A549 (cell line): ENCODE measurements at regions not wholly inside any gene's neighbourhood (a gene's known extent, or its start where the extent isn't known, plus 50 kb on each side); places are given as distances from the start of the nearest gene placed in this dataset.

Source experiments
- ATAC-seq, 2 experiments: fragments of 200-7000 bp in 1 of 2; fragments of >200 bp in 1 of 2; cut with Nextera tagmentation in 1 of 2; cut with Tn5 transposase in 1 of 2; 3 replicates each; pipeline versions ENCODE4 v1.8.0 to v1.9.1; 2018 to 2020; ENCODE audit warnings: mild to moderate bottlenecking in 1 of 2, moderate library complexity in 1 of 2
- CTCF ChIA-PET: fragments of 300-600 bp; sonication (Branson Sonifier 250); formaldehyde crosslinking; extraction: SDS; loops from one replicate; lab custom pipeline; 2021; ENCODE audit warnings: antibody characterized with exemption, inconsistent platforms; lab: Yijun Ruan, JAX
- POLR2A ChIA-PET: fragments of 350-600 bp; formaldehyde crosslinking; extraction: SDS; loops from one replicate; lab custom pipeline; 2021; ENCODE audit warnings: antibody characterized with exemption, inconsistent platforms; lab: Yijun Ruan, JAX
- DNase-seq, 2 experiments: peaks; one replicate each; pipeline versions ENCODE4 v3.0.0 to v3.0.0-alpha.2; 2011 to 2016; ENCODE audit warnings: low read depth in 1 of 2, low spot score in 1 of 2
- FAIRE-seq: peaks from 2 replicates; lab custom pipeline; 2011; peaks lifted over from hg19 to GRCh38; lab: Jason Lieb, UNC
- H3K27ac ChIP-seq, 2 experiments: fragments of >200 bp; sonication (Bioruptor Twin); formaldehyde crosslinking; 3 replicates each; pipeline ENCODE4 v1.5.1; 2016 to 2017
- H3K4me1 ChIP-seq: fragments of >200 bp; sonication (Bioruptor Twin); formaldehyde crosslinking; 3 replicates; pipeline ENCODE4 v1.6.1; 2016
- H3K4me2 ChIP-seq: fragments of >200 bp; sonication (Bioruptor Twin); formaldehyde crosslinking; 3 replicates; pipeline ENCODE4 v1.6.1; 2016
- H3K4me3 ChIP-seq: fragments of >200 bp; sonication (Bioruptor Twin); formaldehyde crosslinking; 3 replicates; pipeline ENCODE4 v1.5.1; 2016
- H3K9me3 ChIP-seq: fragments of >200 bp; sonication (Bioruptor Twin); formaldehyde crosslinking; 3 replicates; pipeline ENCODE4 v1.6.1; 2016
- BHLHE40 ChIP-seq: IDR thresholded peaks from 2 replicates; pipeline ENCODE4 v1.6.1; 2012; ENCODE audit warnings: low read depth, low read length, inconsistent platforms
- CBX2 ChIP-seq: fragments of 200-600 bp; sonication (generic); IDR thresholded peaks from 2 replicates; pipeline ENCODE4 v1.6.1; 2016; ENCODE audit warnings: low read depth, mild to moderate bottlenecking, borderline replicate concordance
- CHD2 ChIP-seq: fragments of 150-350 bp; IDR thresholded peaks from 2 replicates; pipeline ENCODE4 v1.6.1; 2014; ENCODE audit warnings: low read length; ENCODE audit not compliant: partially characterized antibody
- EHF ChIP-seq: fragments of 250-450 bp; sonication (Bioruptor Pico); IDR thresholded peaks from 2 replicates; pipeline ENCODE4 v1.5.0; 2020; ENCODE audit warnings: mild to moderate bottlenecking
- EHMT2 ChIP-seq: fragments of 200-600 bp; sonication (generic); IDR thresholded peaks from 2 replicates; pipeline ENCODE4 v1.6.1; 2016; ENCODE audit warnings: antibody characterized with exemption, low read depth, mild to moderate bottlenecking, moderate library complexity
- FOSB ChIP-seq: fragments of 250-450 bp; sonication (Bioruptor Pico); IDR thresholded peaks from 2 replicates; pipeline ENCODE4 v1.5.0; 2020; ENCODE audit warnings: mild to moderate bottlenecking, moderate library complexity
- FOSL2 ChIP-seq, 2 experiments: fragments of 450-650 bp in 1 of 2; fragments of >200 bp in 1 of 2; sonication (Bioruptor Twin) in 1 of 2; formaldehyde crosslinking; IDR thresholded peaks; 2 replicates each; pipeline versions ENCODE4 v1.5.0 to v1.6.1; 2016 to 2020; ENCODE audit warnings: mild to moderate bottlenecking in 1 of 2, moderate library complexity in 1 of 2
- FOXS1 ChIP-seq: fragments of 250-450 bp; sonication (Bioruptor Pico); IDR thresholded peaks from 2 replicates; pipeline ENCODE4 v1.5.0; 2020; ENCODE audit warnings: mild to moderate bottlenecking, moderate library complexity
- GATA3 ChIP-seq: IDR thresholded peaks from 2 replicates; pipeline ENCODE4 v1.6.1; 2012; ENCODE audit warnings: borderline replicate concordance
- HOXA7 ChIP-seq: fragments of 250-450 bp; sonication (Bioruptor Pico); IDR thresholded peaks from 2 replicates; pipeline ENCODE4 v1.5.0; 2020; ENCODE audit warnings: mild to moderate bottlenecking, moderate library complexity
- JUNB ChIP-seq: fragments of >200 bp; sonication (Bioruptor Twin); formaldehyde crosslinking; IDR thresholded peaks from 2 replicates; pipeline ENCODE4 v1.6.1; 2016
- KDM1A ChIP-seq: fragments of 200-600 bp; sonication (generic); IDR thresholded peaks from 2 replicates; pipeline ENCODE4 v1.6.1; 2016; ENCODE audit warnings: low read depth, mild to moderate bottlenecking
- KDM5A ChIP-seq: fragments of 200-600 bp; sonication (generic); IDR thresholded peaks from 2 replicates; pipeline ENCODE4 v1.6.1; 2016; ENCODE audit warnings: antibody characterized with exemption, mild to moderate bottlenecking
- MAFK ChIP-seq: fragments of 450-650 bp; IDR thresholded peaks from 2 replicates; pipeline ENCODE4 v1.6.1; 2014; ENCODE audit not compliant: partially characterized antibody
- NFE2L2 ChIP-seq: fragments of 150-350 bp; conservative IDR thresholded peaks from 2 replicates; pipeline ENCODE4 v1.6.1; 2014; ENCODE audit warnings: low read length
- NPAS2 ChIP-seq: fragments of 250-450 bp; sonication (Bioruptor Pico); IDR thresholded peaks from 2 replicates; pipeline ENCODE4 v1.8.0; 2022; ENCODE audit warnings: mild to moderate bottlenecking, moderate library complexity, borderline replicate concordance
- NR3C1 ChIP-seq: fragments of >200 bp; sonication (Bioruptor Twin); formaldehyde crosslinking; IDR thresholded peaks from 3 replicates; pipeline ENCODE4 v1.6.1; 2017
- PHF8 ChIP-seq: fragments of 200-600 bp; sonication (generic); IDR thresholded peaks from 2 replicates; pipeline ENCODE4 v1.6.1; 2016; ENCODE audit warnings: low read depth, mild to moderate bottlenecking, antibody characterized with exemption, moderate library complexity, borderline replicate concordance
- POLR2AphosphoS2 ChIP-seq: conservative IDR thresholded peaks from 2 replicates; pipeline ENCODE4 v1.6.1; 2012; ENCODE audit warnings: low read length, improper control_type of control experiment, inconsistent platforms
- RARB ChIP-seq: fragments of 250-450 bp; sonication (Bioruptor Pico); IDR thresholded peaks from 2 replicates; pipeline ENCODE4 v1.8.0; 2021; ENCODE audit warnings: mild to moderate bottlenecking, moderate library complexity
- RCOR1 ChIP-seq: fragments of 150-350 bp; IDR thresholded peaks from 2 replicates; pipeline ENCODE4 v1.6.1; 2014; ENCODE audit warnings: antibody characterized with exemption, low read length, low read depth
- RFX5 ChIP-seq: fragments of 450-650 bp; IDR thresholded peaks from 2 replicates; pipeline ENCODE4 v1.7.1; 2014; ENCODE audit warnings: antibody characterized with exemption, mild to moderate bottlenecking, moderate library complexity
- TFCP2L1 ChIP-seq: fragments of 250-450 bp; sonication (Bioruptor Pico); IDR thresholded peaks from 2 replicates; pipeline ENCODE4 v1.5.0; 2021; ENCODE audit warnings: mild to moderate bottlenecking
- ZFP36 ChIP-seq: fragments of 450-650 bp; IDR thresholded peaks from 2 replicates; pipeline ENCODE4 v1.6.1; 2014; ENCODE audit warnings: borderline replicate concordance; ENCODE audit not compliant: partially characterized antibody
- ZSCAN20 ChIP-seq: fragments of 250-450 bp; sonication (Bioruptor Pico); IDR thresholded peaks from 2 replicates; pipeline ENCODE4 v1.8.0; 2022; ENCODE audit warnings: mild to moderate bottlenecking, moderate library complexity
- WGBS: methylation state at CpG from one replicate; pipeline ENCODE4 v1.1.6; 2017; ENCODE audit errors: missing lambda C conversion rate; 5-methylcytosine and 5-hydroxymethylcytosine counted together
- TF ChIP-seq, protein P1 (sequence below): IDR thresholded peaks from 2 replicates; pipeline ENCODE4 v1.6.1; 2012
- TF ChIP-seq, protein P2 (sequence below): IDR thresholded peaks from 2 replicates; pipeline ENCODE4 v1.6.1; 2012
- TF ChIP-seq, protein P3 (sequence below): fragments of >200 bp; sonication (Bioruptor Twin); formaldehyde crosslinking; IDR thresholded peaks from 3 replicates; pipeline ENCODE4 v1.5.1; 2016
- TF ChIP-seq, protein P4 (sequence below): fragments of >200 bp; sonication (Bioruptor Twin); formaldehyde crosslinking; IDR thresholded peaks from 3 replicates; pipeline ENCODE4 v1.6.1; 2016
- TF ChIP-seq, protein P5 (sequence below): fragments of 250-450 bp; sonication (Bioruptor Pico); IDR thresholded peaks from 2 replicates; pipeline ENCODE4 v1.5.0; 2020; ENCODE audit warnings: low read depth, mild to moderate bottlenecking, moderate library complexity

DNA sequence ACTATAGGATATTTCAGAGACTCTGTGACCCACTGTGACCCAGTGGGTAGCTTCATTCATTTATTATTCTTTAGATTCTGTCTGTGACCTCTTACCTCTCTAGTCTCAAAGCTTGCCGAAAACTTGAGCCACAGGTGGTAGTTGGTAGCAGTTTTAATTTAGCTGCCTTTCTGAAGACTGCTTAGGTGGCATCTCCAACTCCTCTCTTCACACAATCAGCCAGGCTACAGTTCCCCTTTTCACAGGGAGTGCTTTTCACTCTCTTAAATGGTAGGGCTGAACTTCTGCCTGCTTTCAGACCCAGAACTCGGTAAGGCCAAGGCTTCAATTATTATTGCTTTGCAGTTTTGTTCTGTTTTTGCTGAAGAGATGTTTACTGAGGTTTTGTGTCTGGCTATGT, 349.6 kb downstream of the ARL6IP6 start:
- Histone ChIP-seq H3K27ac (no peak overlapping the region), H3K4me1 (no peaks in the 10 kb centered on the region), H3K9me3 (no peaks in the 10 kb centered on the region), H3K4me2 (no peak overlapping the region), H3K4me3 (no peak overlapping the region)
- ATAC-seq: no peak
- POLR2A ChIA-PET: no interaction called here
- no peak for FAIRE-seq
- DNase-seq: no peak
- WGBS: 55% methylated on average over 2 of the region's 2 CpGs
- TF ChIP-seq FOSB (no peak), CHD2 (no peak), ZSCAN20 (CRISPR knock-in tag) (no peak), KDM5A (no peak), FOSL2 (IDR thresholded peaks at IDR 0.05) (no peak), FOSL2 (CRISPR knock-in tag; IDR thresholded peaks at IDR 0.05) (no peak), JUNB (no peak), RARB (CRISPR knock-in tag) (no peak), MAFK (no peak), NFE2L2 (no peak), HOXA7 (CRISPR knock-in tag) (no peak), FOXS1 (CRISPR knock-in tag) (no peak), TFCP2L1 (no peak), EHF (no peak), RFX5 (no peak), RCOR1 (no peak), POLR2AphosphoS2 (no peak), PHF8 (no peak)
- TF ChIP-seq, protein P1, sequence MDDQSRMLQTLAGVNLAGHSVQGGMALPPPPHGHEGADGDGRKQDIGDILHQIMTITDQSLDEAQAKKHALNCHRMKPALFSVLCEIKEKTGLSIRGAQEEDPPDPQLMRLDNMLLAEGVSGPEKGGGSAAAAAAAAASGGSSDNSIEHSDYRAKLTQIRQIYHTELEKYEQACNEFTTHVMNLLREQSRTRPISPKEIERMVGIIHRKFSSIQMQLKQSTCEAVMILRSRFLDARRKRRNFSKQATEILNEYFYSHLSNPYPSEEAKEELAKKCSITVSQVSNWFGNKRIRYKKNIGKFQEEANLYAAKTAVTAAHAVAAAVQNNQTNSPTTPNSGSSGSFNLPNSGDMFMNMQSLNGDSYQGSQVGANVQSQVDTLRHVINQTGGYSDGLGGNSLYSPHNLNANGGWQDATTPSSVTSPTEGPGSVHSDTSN: no peak
- TF ChIP-seq, protein P2, sequence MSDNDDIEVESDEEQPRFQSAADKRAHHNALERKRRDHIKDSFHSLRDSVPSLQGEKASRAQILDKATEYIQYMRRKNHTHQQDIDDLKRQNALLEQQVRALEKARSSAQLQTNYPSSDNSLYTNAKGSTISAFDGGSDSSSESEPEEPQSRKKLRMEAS: no peak
- TF ChIP-seq, all 56 proteins: peak for 0
- CTCF ChIA-PET: no interaction called here

DNA sequence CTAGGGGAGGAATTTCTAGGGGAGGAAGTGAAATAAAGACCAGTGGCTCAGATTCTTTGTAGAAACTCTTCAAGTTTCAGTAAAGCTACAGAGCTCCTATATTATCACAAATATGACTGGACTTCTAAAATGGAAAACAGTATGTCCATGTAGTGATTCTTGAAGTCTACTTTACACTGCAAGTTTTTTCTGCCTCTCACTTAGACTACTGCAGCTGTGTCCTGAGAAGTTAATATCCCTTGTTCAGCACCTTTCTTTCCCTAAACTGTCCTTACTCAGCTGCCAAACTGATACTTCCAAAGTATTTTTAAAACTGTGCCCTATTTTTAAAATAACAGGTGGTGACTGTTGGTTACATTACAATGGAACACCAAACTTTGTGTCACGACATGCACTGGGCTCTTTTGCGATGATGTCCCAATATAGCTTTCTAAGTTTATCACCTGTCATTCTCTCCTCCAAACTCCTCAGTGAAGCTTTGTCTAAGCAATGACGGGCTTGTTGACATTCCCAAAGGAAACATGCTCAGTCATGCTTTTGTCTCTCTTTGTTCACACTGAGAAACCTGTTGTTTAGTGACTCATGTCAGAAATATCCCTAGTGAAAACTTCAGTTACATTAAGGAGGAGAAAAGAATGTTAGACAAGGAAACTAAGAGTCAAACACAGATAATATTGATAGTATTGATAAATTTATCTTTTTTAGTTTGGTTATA, 341.1 kb downstream of the ARL6IP6 start:
- TF ChIP-seq NPAS2 (CRISPR knock-in tag) (no peak), ZFP36 (no peak), FOSL2 (IDR thresholded peaks at IDR 0.05) (peak; percentile 64), FOSL2 (CRISPR knock-in tag; IDR thresholded peaks at IDR 0.05) (peak; percentile 89), JUNB (peak; percentile 34; the same call in 1 of the 2 replicates), MAFK (peak; percentile 94), CBX2 (no peak), ZSCAN20 (CRISPR knock-in tag) (no peak), NFE2L2 (peak; percentile 88), GATA3 (peak; percentile 14; the same call in 1 of the 2 replicates), KDM1A (no peak), RCOR1 (no peak), FOSB (no peak), HOXA7 (CRISPR knock-in tag) (no peak), NR3C1 (no peak), BHLHE40 (no peak), EHMT2 (no peak)
- TF ChIP-seq, protein P3, sequence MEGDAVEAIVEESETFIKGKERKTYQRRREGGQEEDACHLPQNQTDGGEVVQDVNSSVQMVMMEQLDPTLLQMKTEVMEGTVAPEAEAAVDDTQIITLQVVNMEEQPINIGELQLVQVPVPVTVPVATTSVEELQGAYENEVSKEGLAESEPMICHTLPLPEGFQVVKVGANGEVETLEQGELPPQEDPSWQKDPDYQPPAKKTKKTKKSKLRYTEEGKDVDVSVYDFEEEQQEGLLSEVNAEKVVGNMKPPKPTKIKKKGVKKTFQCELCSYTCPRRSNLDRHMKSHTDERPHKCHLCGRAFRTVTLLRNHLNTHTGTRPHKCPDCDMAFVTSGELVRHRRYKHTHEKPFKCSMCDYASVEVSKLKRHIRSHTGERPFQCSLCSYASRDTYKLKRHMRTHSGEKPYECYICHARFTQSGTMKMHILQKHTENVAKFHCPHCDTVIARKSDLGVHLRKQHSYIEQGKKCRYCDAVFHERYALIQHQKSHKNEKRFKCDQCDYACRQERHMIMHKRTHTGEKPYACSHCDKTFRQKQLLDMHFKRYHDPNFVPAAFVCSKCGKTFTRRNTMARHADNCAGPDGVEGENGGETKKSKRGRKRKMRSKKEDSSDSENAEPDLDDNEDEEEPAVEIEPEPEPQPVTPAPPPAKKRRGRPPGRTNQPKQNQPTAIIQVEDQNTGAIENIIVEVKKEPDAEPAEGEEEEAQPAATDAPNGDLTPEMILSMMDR: no peak
- TF ChIP-seq, protein P4, sequence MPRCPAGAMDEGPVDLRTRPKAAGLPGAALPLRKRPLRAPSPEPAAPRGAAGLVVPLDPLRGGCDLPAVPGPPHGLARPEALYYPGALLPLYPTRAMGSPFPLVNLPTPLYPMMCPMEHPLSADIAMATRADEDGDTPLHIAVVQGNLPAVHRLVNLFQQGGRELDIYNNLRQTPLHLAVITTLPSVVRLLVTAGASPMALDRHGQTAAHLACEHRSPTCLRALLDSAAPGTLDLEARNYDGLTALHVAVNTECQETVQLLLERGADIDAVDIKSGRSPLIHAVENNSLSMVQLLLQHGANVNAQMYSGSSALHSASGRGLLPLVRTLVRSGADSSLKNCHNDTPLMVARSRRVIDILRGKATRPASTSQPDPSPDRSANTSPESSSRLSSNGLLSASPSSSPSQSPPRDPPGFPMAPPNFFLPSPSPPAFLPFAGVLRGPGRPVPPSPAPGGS: no peak
- TF ChIP-seq, protein P1: no peak
- TF ChIP-seq, protein P5, sequence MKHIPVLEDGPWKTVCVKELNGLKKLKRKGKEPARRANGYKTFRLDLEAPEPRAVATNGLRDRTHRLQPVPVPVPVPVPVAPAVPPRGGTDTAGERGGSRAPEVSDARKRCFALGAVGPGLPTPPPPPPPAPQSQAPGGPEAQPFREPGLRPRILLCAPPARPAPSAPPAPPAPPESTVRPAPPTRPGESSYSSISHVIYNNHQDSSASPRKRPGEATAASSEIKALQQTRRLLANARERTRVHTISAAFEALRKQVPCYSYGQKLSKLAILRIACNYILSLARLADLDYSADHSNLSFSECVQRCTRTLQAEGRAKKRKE (CRISPR knock-in tag): no peak
- Histone ChIP-seq H3K4me2 (peak overlapping the region; percentile 75), H3K27ac (peak overlapping the region; percentile 69 to 80), H3K4me3 (no peak overlapping the region), H3K4me1 (peaks cover 23% of the 10 kb centered on the region), H3K9me3 (no peaks in the 10 kb centered on the region)
- peak; percentile 47 to 86 for DNase-seq
- peak; percentile 97 to 99 for ATAC-seq
- CTCF ChIA-PET: interaction anchor here (0.7 kb wide), 1 partner anchor 9 kb away, joined by 4 read pairs; no protein-coding TSS in a partner anchor
- POLR2A ChIA-PET: no interaction called here
- WGBS: 1% methylated on average over 3 of the region's 3 CpGs
- no peak for FAIRE-seq
